Fibroblast of skin of back (primary cell): ENCODE measurements at regions not wholly inside any gene's neighbourhood (a gene's known extent, or its start where the extent isn't known, plus 50 kb on each side); places are given as distances from the start of the nearest gene placed in this dataset.

Experiments
- DNase-seq: peaks from one replicate; pipeline ENCODE4 v3.0.0-alpha.2; 2013

DNA sequence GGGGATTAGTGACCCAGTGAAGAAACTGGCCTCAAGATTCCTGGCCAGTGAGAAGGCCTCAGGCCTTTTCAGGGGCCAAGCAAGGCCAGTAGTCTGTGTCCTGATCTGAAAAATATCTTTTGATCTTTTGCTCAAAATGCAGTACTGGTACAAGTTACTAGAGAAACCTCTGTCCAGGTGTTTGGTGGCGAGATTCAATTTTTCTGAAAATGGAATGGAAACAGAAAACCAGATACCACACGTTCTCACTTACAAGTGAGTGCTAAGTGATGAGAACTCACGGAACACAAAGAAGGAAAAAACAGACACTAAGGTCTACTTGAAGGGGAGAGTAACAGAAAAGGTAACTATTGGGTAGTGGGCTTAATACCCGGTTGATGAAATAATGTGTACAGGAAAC lies 463.4 kb downstream of the ZIC1 start:
- no peak for DNase-seq

- peak; percentile 3 for DNase-seq
Measured at GRCh38 chr3:147875498-147875897, 466.3 kb downstream of the ZIC1 start.

- DNase-seq = no peak
Measured at GRCh38 chr3:147881933-147882332, 472.8 kb downstream of the ZIC1 start.

DNA sequence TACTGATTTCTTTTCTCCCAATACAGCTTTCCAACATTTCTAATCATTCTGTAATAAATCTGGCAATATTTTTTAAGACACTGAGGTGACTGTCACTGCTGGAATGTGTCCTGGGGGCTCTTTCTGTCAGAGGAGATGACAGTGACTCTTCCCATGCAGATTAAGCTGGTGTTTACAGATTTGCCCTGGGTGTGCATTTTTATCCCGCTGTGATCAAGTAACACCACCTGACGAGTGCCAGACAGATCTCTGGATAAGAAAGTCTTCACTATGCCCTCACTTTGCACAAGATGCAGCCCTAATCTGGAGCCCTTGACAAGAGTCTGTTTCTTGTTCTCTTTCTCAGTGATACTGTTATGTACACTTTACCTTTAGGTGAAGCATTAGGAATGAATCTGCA lies 477.7 kb downstream of the ZIC1 start:
- DNase-seq = peak; percentile 5

DNA sequence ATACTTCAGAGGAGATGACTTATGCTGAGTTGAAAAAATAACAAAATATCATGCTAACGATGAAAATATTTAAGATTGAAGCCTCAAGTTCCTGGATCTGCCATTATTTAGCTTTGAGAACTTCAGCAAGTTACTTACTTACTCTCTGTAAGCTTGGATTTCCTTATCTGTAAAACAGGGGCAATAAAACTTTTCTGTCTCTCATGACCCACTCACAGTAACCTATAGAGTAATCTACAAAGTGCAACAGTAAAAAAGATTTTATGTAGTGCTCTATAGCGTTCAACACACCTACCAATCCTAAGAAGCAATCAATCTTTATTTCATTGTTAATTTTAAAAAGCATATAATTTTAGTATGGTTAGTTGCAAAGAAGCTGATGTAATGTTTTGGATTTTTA lies 478.6 kb downstream of the ZIC1 start:
- DNase-seq = no peak

DNA sequence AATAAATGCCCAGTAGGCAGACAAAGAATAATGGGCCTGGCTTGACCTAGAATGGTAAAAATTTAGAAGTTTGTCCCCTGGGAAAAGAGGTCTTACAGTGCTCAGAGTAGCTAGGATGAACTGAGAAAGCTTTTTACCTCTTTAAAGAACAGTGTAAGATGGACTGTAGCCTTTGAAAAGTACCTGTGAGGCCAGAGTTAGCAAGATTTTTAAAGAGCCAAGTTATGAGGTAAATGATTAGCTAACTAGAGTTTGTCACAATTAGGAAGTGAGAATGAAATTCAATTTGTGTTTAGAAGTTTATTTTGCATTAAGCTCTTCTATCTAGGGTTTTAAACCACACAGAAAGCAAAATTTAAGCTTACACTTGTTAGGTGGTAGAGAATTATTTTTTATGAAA lies 480.9 kb downstream of the ZIC1 start:
- no peak for DNase-seq

DNA sequence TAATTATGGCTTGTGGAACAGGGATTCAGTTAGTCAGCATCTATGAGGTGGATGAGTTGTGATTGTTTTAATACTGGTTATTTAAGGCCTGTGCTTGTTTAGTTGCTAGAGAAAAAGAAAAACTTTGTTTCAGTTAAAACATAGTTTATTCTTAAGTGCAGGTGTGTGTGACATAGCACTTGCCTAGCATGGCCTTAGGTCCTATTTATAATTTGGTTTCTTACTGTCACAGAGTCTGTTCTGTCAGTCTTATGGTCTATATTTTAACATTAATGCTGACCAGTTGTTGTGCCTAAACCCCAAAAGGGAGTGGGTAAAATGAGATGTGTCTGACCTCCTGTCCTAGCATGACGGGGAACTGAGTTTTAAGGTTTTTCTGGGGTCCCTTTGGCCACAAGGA lies 486.3 kb downstream of the ZIC1 start:
- DNase-seq = no peak

- DNase-seq = no peak
Measured at GRCh38 chr3:147900851-147901250, 491.7 kb downstream of the ZIC1 start.

- no peak for DNase-seq
Measured at GRCh38 chr3:147903026-147903425, 493.9 kb downstream of the ZIC1 start.

- DNase-seq = no peak
Measured at GRCh38 chr3:147904421-147904820, 495.3 kb downstream of the ZIC1 start.

GRCh38 chr3:147906285-147906684 lies 497.1 kb downstream of the ZIC1 start:
- DNase-seq = peak; percentile 10

- no peak for DNase-seq
Measured at GRCh38 chr3:147914532-147914931, 505.4 kb downstream of the ZIC1 start.

- DNase-seq = peak; percentile 9
Measured at GRCh38 chr3:147915057-147915456, 505.9 kb downstream of the ZIC1 start.

- DNase-seq = no peak
Measured at GRCh38 chr3:147919496-147919895, 510.3 kb downstream of the ZIC1 start.

GRCh38 chr3:147921051-147921450 lies 511.9 kb downstream of the ZIC1 start:
- peak; percentile 52 for DNase-seq

DNA sequence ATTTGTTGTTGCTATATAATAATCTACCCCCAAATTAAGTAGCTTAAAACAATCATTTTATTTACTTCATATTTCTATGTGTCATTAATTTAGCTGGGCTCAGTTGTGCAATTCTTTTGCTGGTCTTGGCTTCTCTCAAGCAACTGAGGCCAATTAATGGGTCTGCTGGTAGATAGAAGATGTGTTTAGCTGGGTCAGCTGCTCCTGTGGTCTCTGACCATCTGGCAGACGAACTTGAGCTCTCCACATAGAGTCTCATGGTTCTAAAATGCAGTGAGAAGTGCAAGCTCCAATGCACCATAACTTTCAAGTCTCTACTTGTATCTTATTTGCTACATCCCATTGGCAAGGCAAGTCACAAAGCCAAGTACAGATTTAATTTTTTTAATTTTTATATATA lies 515.6 kb downstream of the ZIC1 start:
- no peak for DNase-seq

DNA sequence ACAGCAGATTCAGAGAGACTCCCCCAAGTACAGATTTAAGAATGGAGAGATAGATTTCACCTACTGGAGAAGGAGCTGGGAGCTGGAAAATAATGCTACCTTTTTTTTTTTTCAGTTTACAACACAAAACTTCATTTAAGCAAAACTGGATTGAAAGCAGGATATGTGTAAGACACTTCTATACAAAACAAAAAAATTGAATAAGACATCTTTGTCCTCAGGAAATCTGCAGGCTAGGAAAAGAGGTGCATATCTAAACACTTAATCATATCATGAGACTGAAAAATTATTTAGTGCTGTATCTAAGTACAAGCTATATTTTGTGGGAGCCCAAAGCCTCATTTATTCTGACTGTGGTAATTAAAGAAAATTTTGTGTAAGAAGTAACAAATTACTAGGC lies 516.1 kb downstream of the ZIC1 start:
- DNase-seq = peak; percentile 34

GRCh38 chr3:147930232-147930807 lies 521.2 kb downstream of the ZIC1 start:
- peak; percentile 76 for DNase-seq

DNA sequence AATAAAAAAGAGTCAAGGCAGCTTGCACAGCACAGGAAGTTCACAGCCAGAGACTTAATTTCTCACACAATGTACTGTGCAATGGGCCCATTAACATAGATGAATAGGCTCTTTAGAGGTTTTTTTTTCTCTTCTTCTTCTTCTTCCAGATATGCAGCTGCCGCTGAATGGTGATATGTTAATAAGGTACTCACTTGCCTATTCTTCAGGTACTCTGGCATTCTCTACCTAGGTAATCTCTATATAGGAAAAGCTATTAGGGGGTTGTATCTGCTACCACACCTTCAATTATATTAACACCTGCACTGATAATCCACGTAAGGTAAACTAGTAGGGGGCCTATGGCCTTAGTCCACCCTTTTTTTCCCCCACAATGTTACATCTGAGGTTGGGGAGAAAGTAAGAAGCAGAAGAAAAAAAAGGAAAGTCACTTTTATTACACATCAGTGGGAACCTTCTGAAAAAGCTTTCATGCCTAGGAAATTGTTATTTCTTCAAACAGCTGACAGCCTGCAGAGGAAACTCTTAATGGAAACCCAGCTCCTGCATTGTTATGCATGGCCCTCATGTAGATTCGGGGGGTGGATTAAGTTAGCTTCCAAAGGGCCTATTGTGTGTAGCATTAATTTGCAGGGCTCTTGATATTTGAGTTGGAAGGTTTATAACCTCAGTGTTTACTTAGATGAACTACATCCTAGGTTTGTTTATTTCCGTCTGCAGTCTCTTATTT lies 525.5 kb downstream of the ZIC1 start:
- DNase-seq = no peak

DNA sequence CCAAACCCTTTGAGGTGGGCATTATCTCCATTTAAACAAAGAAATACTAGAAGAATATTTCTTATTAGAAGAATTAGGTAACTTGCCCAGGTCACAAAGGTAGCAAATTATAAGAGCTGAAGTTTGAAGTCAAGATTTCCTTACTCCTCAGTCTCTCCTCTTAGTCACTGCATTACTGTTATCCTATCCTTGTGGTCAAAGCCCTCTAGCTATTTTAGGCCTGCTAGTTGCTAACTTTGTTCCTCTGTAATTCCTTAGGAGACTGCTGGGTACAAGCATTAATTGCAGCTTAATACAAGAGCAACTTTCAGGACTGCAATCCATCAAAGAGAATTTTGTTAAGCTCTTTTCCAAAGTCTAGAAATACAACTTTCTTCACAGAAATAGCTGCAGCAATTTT lies 528.2 kb downstream of the ZIC1 start:
- DNase-seq = peak; percentile 46

DNA sequence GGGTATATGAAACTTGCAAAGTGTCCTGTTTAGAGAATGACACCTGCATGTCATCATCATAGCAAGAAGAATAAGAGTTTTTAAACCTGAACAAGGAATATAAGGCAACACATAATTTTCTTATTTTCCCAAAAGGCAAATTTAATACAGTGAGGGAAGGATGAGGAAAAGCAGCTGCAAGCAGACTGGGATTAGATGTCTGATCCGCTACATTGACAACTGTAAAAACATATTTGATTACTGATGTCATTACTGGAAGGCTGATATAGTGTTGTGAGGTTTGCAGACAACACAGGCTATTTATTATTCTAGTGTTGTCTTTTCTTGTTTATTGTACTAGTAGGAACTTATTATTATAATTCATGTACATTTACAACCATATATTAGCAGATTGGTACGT lies 528.7 kb downstream of the ZIC1 start:
- no peak for DNase-seq

- DNase-seq = no peak
Measured at GRCh38 chr3:147939425-147939824, 530.3 kb downstream of the ZIC1 start.

- DNase-seq = peak; percentile 47
Measured at GRCh38 chr3:147939839-147940238, 530.7 kb downstream of the ZIC1 start.

GRCh38 chr3:147940405-147941193 lies 531.4 kb downstream of the ZIC1 start:
- peak; percentile 44 for DNase-seq
